ENCODE measurements at regions not wholly inside any gene's neighbourhood (a gene's known extent, or its start where the extent isn't known, plus 50 kb on each side); places are given as distances from the start of the nearest gene placed in this dataset.

- TF ChIP-seq, protein P1, sequence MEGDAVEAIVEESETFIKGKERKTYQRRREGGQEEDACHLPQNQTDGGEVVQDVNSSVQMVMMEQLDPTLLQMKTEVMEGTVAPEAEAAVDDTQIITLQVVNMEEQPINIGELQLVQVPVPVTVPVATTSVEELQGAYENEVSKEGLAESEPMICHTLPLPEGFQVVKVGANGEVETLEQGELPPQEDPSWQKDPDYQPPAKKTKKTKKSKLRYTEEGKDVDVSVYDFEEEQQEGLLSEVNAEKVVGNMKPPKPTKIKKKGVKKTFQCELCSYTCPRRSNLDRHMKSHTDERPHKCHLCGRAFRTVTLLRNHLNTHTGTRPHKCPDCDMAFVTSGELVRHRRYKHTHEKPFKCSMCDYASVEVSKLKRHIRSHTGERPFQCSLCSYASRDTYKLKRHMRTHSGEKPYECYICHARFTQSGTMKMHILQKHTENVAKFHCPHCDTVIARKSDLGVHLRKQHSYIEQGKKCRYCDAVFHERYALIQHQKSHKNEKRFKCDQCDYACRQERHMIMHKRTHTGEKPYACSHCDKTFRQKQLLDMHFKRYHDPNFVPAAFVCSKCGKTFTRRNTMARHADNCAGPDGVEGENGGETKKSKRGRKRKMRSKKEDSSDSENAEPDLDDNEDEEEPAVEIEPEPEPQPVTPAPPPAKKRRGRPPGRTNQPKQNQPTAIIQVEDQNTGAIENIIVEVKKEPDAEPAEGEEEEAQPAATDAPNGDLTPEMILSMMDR (IDR thresholded peaks at IDR 0.05; ENCODE audit: low read depth, low read length) = no peak
- TF ChIP-seq EZH2phosphoT487 (IDR thresholded peaks at IDR 0.05; ENCODE audit: low read depth) = no peak
Observed at GRCh38 chr7:33702514-33703054, 202.8 kb upstream of the BMPER start.

All from OCI-LY3 (cell line).